GM12878 (cell line): ENCODE measurements at regions not wholly inside any gene's neighbourhood (a gene's known extent, or its start where the extent isn't known, plus 50 kb on each side); places are given as distances from the start of the nearest gene placed in this dataset.

Experiments
- ATAC-seq: fragments of 200-7000 bp; cut with Tn5 transposase; 3 replicates; pipeline ENCODE4 v1.9.1; 2020; ENCODE audit warnings: mild to moderate bottlenecking, moderate library complexity
- BruUV-seq: library from RNA; stranded (reverse); fragments of 400-500 nt; replicated peaks from 2 replicates; lab custom pipeline; 2021; lab: Mats Ljungman, UMichigan
- CTCF ChIA-PET: fragments of 300-600 bp; sonication (Branson Sonifier 250); formaldehyde crosslinking; extraction: SDS; loops from one replicate; lab custom pipeline; 2021; ENCODE audit warnings: inconsistent platforms; lab: Yijun Ruan, JAX
- POLR2A ChIA-PET: fragments of 350-600 bp; formaldehyde crosslinking; extraction: SDS; loops from one replicate; lab custom pipeline; 2021; ENCODE audit warnings: inconsistent platforms; lab: Charles Lee
- RAD21 ChIA-PET: fragments of 300-600 bp; sonication (Branson Sonifier 250); formaldehyde crosslinking; loops from one replicate; lab custom pipeline; 2023; ENCODE audit warnings: antibody characterized with exemption; ENCODE audit not compliant: unreplicated experiment; lab: Charles Lee
- SMC1A ChIA-PET: fragments of 300-600 bp; sonication (Branson Sonifier 250); formaldehyde crosslinking; loops from one replicate; lab custom pipeline; 2023; ENCODE audit not compliant: unreplicated experiment, uncharacterized antibody; lab: Charles Lee
- DNase-seq: peaks from one replicate; pipeline ENCODE4 v3.0.0-alpha.2; 2011; ENCODE audit warnings: low read depth, low spot score
- FAIRE-seq: peaks from 3 replicates; lab custom pipeline; 2011; peaks lifted over from hg19 to GRCh38; lab: Jason Lieb, UNC
- H2AFZ ChIP-seq: 2 replicates; pipeline ENCODE4 v1.6.0; 2011; ENCODE audit warnings: low read depth, low read length, control low read depth; ENCODE audit not compliant: control insufficient read depth
- H3K27ac ChIP-seq: 2 replicates; pipeline ENCODE4 v1.5.1; 2011; ENCODE audit warnings: control low read depth; ENCODE audit not compliant: control insufficient read depth, insufficient read depth
- H3K27me3 ChIP-seq, 2 experiments: replicated peaks in 1 of 2; 2 replicates each; pipeline versions ENCODE4 v1.6.0 to v1.6.1; 2011; ENCODE audit warnings: low read length in 1 of 2; ENCODE audit not compliant: control insufficient read depth in 2 of 2, insufficient read depth in 2 of 2
- H3K36me3 ChIP-seq, 2 experiments: 2 replicates each; pipeline ENCODE4 v1.5.1; 2011; ENCODE audit warnings: low read length in 1 of 2; ENCODE audit not compliant: control insufficient read depth in 2 of 2, insufficient read depth in 2 of 2
- H3K4me1 ChIP-seq: 2 replicates; pipeline ENCODE4 v1.6.1; 2011; ENCODE audit warnings: mild to moderate bottlenecking, low read length, moderate library complexity, mixed read lengths; ENCODE audit not compliant: control insufficient read depth, insufficient read depth
- H3K4me2 ChIP-seq: 2 replicates; pipeline ENCODE4 v1.6.0; 2011; ENCODE audit warnings: control low read depth; ENCODE audit not compliant: control insufficient read depth, insufficient read depth
- H3K4me3 ChIP-seq: fragments of 200-600 bp; sonication (generic); 2 replicates; pipeline ENCODE4 v1.5.1; 2016
- H3K79me2 ChIP-seq: 2 replicates; pipeline ENCODE4 v1.6.0; 2011; ENCODE audit warnings: low read length; ENCODE audit not compliant: control insufficient read depth, insufficient read depth
- H3K9ac ChIP-seq: 2 replicates; pipeline ENCODE4 v1.8.0; 2011; ENCODE audit warnings: low read length, control low read depth, mixed read lengths; ENCODE audit not compliant: control insufficient read depth, insufficient read depth
- H3K9me3 ChIP-seq: replicated peaks from 3 replicates; pipeline ENCODE4 v1.5.1; 2011; ENCODE audit warnings: mild to moderate bottlenecking, low read length; ENCODE audit not compliant: control insufficient read depth, insufficient read depth
- H4K20me1 ChIP-seq: 2 replicates; pipeline ENCODE4 v1.6.0; 2011; ENCODE audit not compliant: control insufficient read depth, insufficient read depth
- ASH2L ChIP-seq: fragments of 300-600, 200-600 bp; sonication (generic); IDR thresholded peaks from 2 replicates; pipeline ENCODE4 v1.6.1; 2017; ENCODE audit warnings: low read depth, mild to moderate bottlenecking, borderline replicate concordance
- CBX3 ChIP-seq: fragments of 200-600 bp; sonication (generic); IDR thresholded peaks from 2 replicates; pipeline ENCODE4 v1.6.1; 2016; ENCODE audit warnings: low read depth, borderline replicate concordance
- CHD1 ChIP-seq: IDR thresholded peaks from 2 replicates; pipeline ENCODE4 v1.6.1; 2012; ENCODE audit warnings: low read depth, low read length, improper control_type of control experiment
- CREM ChIP-seq: IDR thresholded peaks from 2 replicates; pipeline ENCODE4 v1.6.1; 2014; ENCODE audit warnings: antibody characterized with exemption, low read depth
- E2F4 ChIP-seq: IDR thresholded peaks from 2 replicates; pipeline ENCODE4 v1.6.1; 2012; ENCODE audit warnings: low read depth, low read length, improper control_type of control experiment
- E4F1 ChIP-seq: fragments of 450-650 bp; IDR thresholded peaks from 2 replicates; pipeline ENCODE4 v1.6.1; 2018; ENCODE audit warnings: borderline replicate concordance, mild to moderate bottlenecking; ENCODE audit not compliant: partially characterized antibody
- FOS ChIP-seq: IDR thresholded peaks from 3 replicates; pipeline ENCODE4 v1.6.1; 2011; ENCODE audit warnings: borderline replicate concordance; ENCODE audit not compliant: insufficient read length; ENCODE audit errors: extremely low read depth
- FOXK2 ChIP-seq: fragments of 450-650 bp; IDR thresholded peaks from 2 replicates; pipeline ENCODE4 v1.6.1; 2017; ENCODE audit warnings: mild to moderate bottlenecking, moderate library complexity
- JUNB ChIP-seq: IDR thresholded peaks from 2 replicates; pipeline ENCODE4 v1.6.1; 2016; ENCODE audit warnings: antibody characterized with exemption, mild to moderate bottlenecking
- NFIC ChIP-seq: IDR thresholded peaks from 2 replicates; pipeline ENCODE4 v1.6.1; 2012; ENCODE audit warnings: low read depth, mild to moderate bottlenecking, inconsistent platforms, low read length, moderate library complexity
- POLR2A ChIP-seq: IDR thresholded peaks from 2 replicates; pipeline ENCODE4 v1.6.1; 2011; ENCODE audit warnings: low read depth, mild to moderate bottlenecking, low read length
- SUPT20H ChIP-seq: IDR thresholded peaks from 2 replicates; pipeline ENCODE4 v1.6.1; 2011; ENCODE audit warnings: low read depth, mild to moderate bottlenecking, low read length, moderate library complexity, borderline replicate concordance; ENCODE audit not compliant: control insufficient read depth
- TCF3 ChIP-seq: IDR thresholded peaks from 2 replicates; pipeline ENCODE4 v1.6.1; 2012; ENCODE audit warnings: low read depth, mild to moderate bottlenecking, low read length, borderline replicate concordance; ENCODE audit not compliant: insufficient read depth
- YY1 ChIP-seq: IDR thresholded peaks from 2 replicates; pipeline ENCODE4 v1.6.1; 2011; ENCODE audit warnings: low read depth, mild to moderate bottlenecking, low read length
- ZBTB11 ChIP-seq: fragments of 450-650 bp; formaldehyde crosslinking; IDR thresholded peaks from 2 replicates; pipeline ENCODE4 v1.5.0; 2022; ENCODE audit warnings: mild to moderate bottlenecking, missing genetic modification characterization
- WGBS: methylation state at CpG from one replicate; pipeline ENCODE4 v1.1.6; 2016; ENCODE audit warnings: low lambda C conversion rate; ENCODE audit not compliant: insufficient replicate concordance, insufficient coverage; ENCODE audit errors: missing lambda C conversion rate; 5-methylcytosine and 5-hydroxymethylcytosine counted together
- in situ Hi-C: fragments of 300-500 bp; cut with MboI; formaldehyde crosslinking; loops from 9 replicates; pipeline ENCODE4 v1.14.3; 2018; ENCODE audit warnings: mixed read lengths
- intact Hi-C: fragments of 100-400 bp; cut with micrococcal nuclease; formaldehyde crosslinking; loops from one replicate; pipeline ENCODE4 v1.14.2; 2022; ENCODE audit not compliant: unreplicated experiment

- TF ChIP-seq E4F1 (no peak), FOS (no peak), FOXK2 (no peak), SUPT20H (no peak), CREM (no peak)
These were observed 92.1 kb upstream of the ZCCHC13 start (continued) for GRCh38 chrX:74211911-74212310.

- CTCF ChIA-PET = no interaction called here
- Histone ChIP-seq H3K4me1 (no peaks in the 10 kb centered on the region), H3K36me3 (no peaks in the 10 kb centered on the region), H2AFZ (no peak overlapping the region), H3K4me3 (no peak overlapping the region), H3K9ac (no peak overlapping the region), H3K27ac (no peak overlapping the region), H4K20me1 (no peaks in the 10 kb centered on the region), H3K9me3 (no peaks in the 10 kb centered on the region), H3K4me2 (no peak overlapping the region), H3K79me2 (no peaks in the 10 kb centered on the region), H3K27me3 (no peaks in the 10 kb centered on the region)
- no peak for FAIRE-seq
- no peak for DNase-seq
- no TSS peak for BruUV-seq
- RAD21 ChIA-PET = no interaction called here
- TF ChIP-seq POLR2A (no peak), ZBTB11 (CRISPR knock-in tag) (no peak), E2F4 (no peak), CBX3 (no peak), CHD1 (no peak), TCF3 (no peak), JUNB (no peak), NFIC (no peak), ASH2L (no peak), YY1 (no peak)
- SMC1A ChIA-PET = interaction anchor here (0.7 to 1.7 kb wide), 2 partner anchors 8 kb away, joined by 3 to 4 read pairs; no protein-coding TSS in a partner anchor
- in situ Hi-C loops = no loop called here
- intact Hi-C loops = no loop called here
- no peak for ATAC-seq
- WGBS = 44% methylated on average over 3 of the region's 3 CpGs
- POLR2A ChIA-PET = no interaction called here
These were observed 96.4 kb upstream of the ZCCHC13 start for GRCh38 chrX:74207539-74207938.
